GM21367 (cell line): ENCODE measurements at regions not wholly inside any gene's neighbourhood (a gene's known extent, or its start where the extent isn't known, plus 50 kb on each side); places are given as distances from the start of the nearest gene placed in this dataset.

Experiments used
- ATAC-seq: cut with Tn5 transposase; IDR thresholded peaks from one replicate; pipeline ENCODE4 v1.9.1; 2021; ENCODE audit not compliant: unreplicated experiment

- ATAC-seq = no peak
Measured at GRCh38 chr1:8204826-8205225, 113.1 kb upstream of the SLC45A1 start.

- no peak for ATAC-seq
Measured at GRCh38 chr1:8203551-8203950, 114.4 kb upstream of the SLC45A1 start.

GRCh38 chr1:8203056-8203455 lies 114.9 kb upstream of the SLC45A1 start:
- no peak for ATAC-seq

GRCh38 chr1:8202182-8202905 lies 115.6 kb upstream of the SLC45A1 start:
- no peak for ATAC-seq

- ATAC-seq = no peak
Measured at GRCh38 chr1:8201331-8201861, 116.5 kb upstream of the SLC45A1 start.

GRCh38 chr1:8200317-8201115 lies 117.4 kb upstream of the SLC45A1 start:
- no peak for ATAC-seq

- no peak for ATAC-seq
Measured at GRCh38 chr1:8198522-8198921, 119.4 kb upstream of the SLC45A1 start.

- no peak for ATAC-seq
Measured at GRCh38 chr1:8197493-8198282, 120.2 kb upstream of the SLC45A1 start.

- ATAC-seq = no peak
Measured at GRCh38 chr1:8194481-8195227, 123.3 kb upstream of the SLC45A1 start.

GRCh38 chr1:8193840-8194406 lies 124.0 kb upstream of the SLC45A1 start:
- no peak for ATAC-seq

- ATAC-seq = no peak
Measured at GRCh38 chr1:8191474-8191873, 126.4 kb upstream of the SLC45A1 start.

GRCh38 chr1:8189931-8190483 lies 127.9 kb upstream of the SLC45A1 start:
- no peak for ATAC-seq

- no peak for ATAC-seq
Measured at GRCh38 chr1:8185400-8185799, 132.5 kb upstream of the SLC45A1 start.

GRCh38 chr1:8184301-8184700 lies 133.6 kb upstream of the SLC45A1 start:
- ATAC-seq = no peak

GRCh38 chr1:8182034-8182761 lies 135.7 kb upstream of the SLC45A1 start:
- no peak for ATAC-seq

- ATAC-seq = no peak
Measured at GRCh38 chr1:8179132-8179793, 138.7 kb upstream of the SLC45A1 start.

GRCh38 chr1:8176279-8176678 lies 141.6 kb upstream of the SLC45A1 start:
- ATAC-seq = no peak

- ATAC-seq = no peak
Measured at GRCh38 chr1:8174807-8175206, 143.1 kb upstream of the SLC45A1 start.
